Colonic mucosa (tissue), 4 donors: ENCODE measurements at regions not wholly inside any gene's neighbourhood (a gene's known extent, or its start where the extent isn't known, plus 50 kb on each side); places are given as distances from the start of the nearest gene placed in this dataset.

Source experiments
- DNase-seq: peaks from one replicate; pipeline ENCODE4 v3.0.0-alpha.2; 2020
- H3K27ac ChIP-seq: fragments of 200-600 bp; one replicate; pipeline ENCODE4 v1.8.0; 2021
- H3K27me3 ChIP-seq: fragments of 200-600 bp; one replicate; pipeline ENCODE4 v1.8.0; 2021
- H3K36me3 ChIP-seq: fragments of 200-600 bp; one replicate; pipeline ENCODE4 v1.8.0; 2021
- H3K4me1 ChIP-seq: fragments of 200-600 bp; one replicate; pipeline ENCODE4 v1.8.0; 2021; ENCODE audit warnings: mild to moderate bottlenecking
- H3K4me3 ChIP-seq: fragments of 200-600 bp; one replicate; pipeline ENCODE4 v1.8.0; 2021
- H3K9ac ChIP-seq, 2 donors: one replicate each; pipeline ENCODE4 v1.7.0; 2013; ENCODE audit warnings: control low read depth in 2 of 2, low read depth in 2 of 2, low read length in 2 of 2
- H3K9me3 ChIP-seq: fragments of 200-600 bp; one replicate; pipeline ENCODE4 v1.8.0; 2021
- CTCF ChIP-seq: fragments of 200-600 bp; IDR thresholded peaks from one replicate; pipeline ENCODE4 v1.8.0; 2022; ENCODE audit warnings: antibody characterized with exemption, mild to moderate bottlenecking
- intact Hi-C: fragments of 100-400 bp; cut with DNase I; formaldehyde crosslinking; loops from one replicate; pipeline ENCODE4 v1.14.1; 2022
- donor health status: healthy.
- donor health status: DM: no; HTN: no; CAD: no.
- donor health status: DM: no; HTN: no; CAD: no.

DNA sequence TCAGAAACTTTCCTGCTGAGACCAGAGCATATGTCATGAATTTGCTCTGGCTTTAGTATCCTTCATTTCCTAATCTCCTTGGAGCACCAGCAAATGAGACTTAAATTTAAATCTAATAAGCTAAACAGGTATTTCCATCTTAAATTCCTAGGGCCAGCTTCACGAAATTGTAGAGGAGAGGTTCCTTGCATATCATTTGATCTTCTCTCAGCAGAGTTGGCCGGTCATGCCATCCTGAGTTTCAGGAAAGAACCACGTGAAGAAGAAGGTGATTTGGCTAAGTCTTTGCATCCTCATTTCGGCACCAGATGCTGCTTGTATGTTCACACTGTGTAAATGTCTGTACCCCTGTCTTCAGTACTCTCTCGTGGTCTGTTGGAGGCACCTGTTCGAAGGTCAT, 370.4 kb upstream of the NBEA start:
- intact Hi-C loops: no loop called here
- Histone ChIP-seq H3K4me3 (no peak overlapping the region), H3K4me1 (no peaks in the 10 kb centered on the region), H3K9me3 (no peaks in the 10 kb centered on the region), H3K27me3 (no peaks in the 10 kb centered on the region), H3K9ac (no peak overlapping the region), H3K27ac (no peak overlapping the region), H3K36me3 (no peaks in the 10 kb centered on the region)
- TF ChIP-seq CTCF: no peak
- DNase-seq: no peak

- Histone ChIP-seq H3K4me3 (no peak overlapping the region), H3K4me1 (no peaks in the 10 kb centered on the region), H3K9me3 (no peaks in the 10 kb centered on the region), H3K9ac (no peak overlapping the region), H3K36me3 (no peaks in the 10 kb centered on the region), H3K27ac (no peak overlapping the region), H3K27me3 (no peaks in the 10 kb centered on the region)
- TF ChIP-seq CTCF: no peak
- intact Hi-C loops: no loop called here
- DNase-seq: no peak
Observed at GRCh38 chr13:34577051-34577450, 365.0 kb upstream of the NBEA start.

DNA sequence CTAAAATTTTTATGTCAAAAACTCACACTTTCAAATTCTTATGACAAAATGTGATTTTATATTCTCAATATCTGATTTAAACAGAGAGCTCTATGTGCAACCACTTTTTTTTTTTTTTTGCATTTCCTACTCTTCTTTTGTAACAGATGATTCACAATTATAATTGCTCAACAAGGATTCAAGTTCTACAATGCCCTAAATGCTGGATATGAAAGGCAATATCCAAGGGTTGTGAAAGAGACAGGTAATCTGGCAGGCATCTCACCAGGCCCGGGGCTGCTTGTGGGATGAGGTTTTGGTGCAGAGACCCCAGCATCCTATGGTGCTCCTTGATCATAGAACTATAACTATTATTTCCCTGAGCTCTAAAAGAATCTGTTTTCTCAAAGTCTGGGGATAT, 363.6 kb upstream of the NBEA start:
- Histone ChIP-seq H3K27ac (no peak overlapping the region), H3K9ac (no peak overlapping the region)

DNA sequence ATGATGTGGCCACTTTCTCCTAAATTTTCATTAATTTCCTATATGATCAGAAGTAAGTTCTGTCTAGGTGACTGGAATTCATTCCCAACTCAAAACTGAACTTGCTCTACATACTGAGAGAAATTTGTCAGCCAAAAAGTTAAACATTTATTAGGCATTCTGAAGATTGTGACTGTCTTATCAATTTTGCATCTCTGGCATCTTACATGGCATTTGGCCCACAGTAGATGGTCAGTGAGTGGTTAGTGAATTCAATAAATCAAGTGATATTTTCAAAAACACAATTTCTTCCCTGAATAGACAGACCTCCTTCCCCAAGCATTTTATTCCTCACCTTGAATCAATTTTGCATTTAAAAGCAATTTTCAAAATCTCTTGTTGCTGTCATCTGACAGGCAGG, 363.2 kb upstream of the NBEA start:
- intact Hi-C loops: no loop called here
- TF ChIP-seq CTCF: no peak
- no peaks in the 10 kb centered on the region for H3K27me3 ChIP-seq

More for the DNA sequence above, 363.6 kb upstream of the NBEA start:
- DNase-seq: no peak
- Histone ChIP-seq H3K27me3 (no peaks in the 10 kb centered on the region), H3K36me3 (no peaks in the 10 kb centered on the region), H3K9me3 (no peaks in the 10 kb centered on the region), H3K4me3 (no peak overlapping the region), H3K4me1 (no peaks in the 10 kb centered on the region)
- intact Hi-C loops: no loop called here
- no peak for TF ChIP-seq CTCF

DNA sequence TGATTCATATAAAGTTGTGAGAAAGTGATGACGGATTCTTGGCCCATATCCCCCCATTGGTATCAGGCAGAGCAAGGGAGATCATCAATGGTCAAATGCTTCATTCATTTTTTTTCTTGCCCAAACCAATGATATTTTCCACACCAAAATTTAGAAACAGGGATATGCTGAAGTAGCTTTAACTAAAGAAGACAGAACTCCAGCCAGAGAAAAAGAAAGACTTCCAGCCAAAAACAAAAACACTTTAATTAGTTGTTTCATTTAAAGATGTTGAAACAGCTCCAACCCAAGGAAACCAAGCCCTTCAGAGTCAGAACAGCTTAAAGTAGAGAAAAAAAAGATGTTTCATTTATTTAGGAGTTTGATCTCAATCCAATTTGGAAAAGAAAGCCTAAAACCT, 358.9 kb upstream of the NBEA start:
- DNase-seq: no peak
- Histone ChIP-seq H3K36me3 (no peaks in the 10 kb centered on the region), H3K27me3 (no peaks in the 10 kb centered on the region), H3K27ac (no peak overlapping the region), H3K4me1 (no peaks in the 10 kb centered on the region), H3K9me3 (no peaks in the 10 kb centered on the region), H3K9ac (no peak overlapping the region), H3K4me3 (no peak overlapping the region)
- TF ChIP-seq CTCF: no peak
- intact Hi-C loops: no loop called here

More for the DNA sequence above, 363.2 kb upstream of the NBEA start:
- no peak for DNase-seq
- no peaks in the 10 kb centered on the region for H3K36me3 ChIP-seq
- no peaks in the 10 kb centered on the region for H3K4me1 ChIP-seq
- H3K9me3 ChIP-seq: no peaks in the 10 kb centered on the region
- H3K9ac ChIP-seq: no peak overlapping the region
- H3K27ac ChIP-seq: no peak overlapping the region
- no peak overlapping the region for H3K4me3 ChIP-seq

- no peaks in the 10 kb centered on the region for H3K27me3 ChIP-seq
- intact Hi-C loops: no loop called here
- H3K9me3 ChIP-seq: no peaks in the 10 kb centered on the region
- no peak for DNase-seq
- no peak overlapping the region for H3K27ac ChIP-seq
- TF ChIP-seq CTCF: no peak
- no peaks in the 10 kb centered on the region for H3K36me3 ChIP-seq
- no peaks in the 10 kb centered on the region for H3K4me1 ChIP-seq
- no peak overlapping the region for H3K9ac ChIP-seq
- no peak overlapping the region for H3K4me3 ChIP-seq
Observed at GRCh38 chr13:34587576-34587975, 354.5 kb upstream of the NBEA start.
